ENCODE measurements at regions not wholly inside any gene's neighbourhood (a gene's known extent, or its start where the extent isn't known, plus 50 kb on each side); places are given as distances from the start of the nearest gene placed in this dataset.

- TF ChIP-seq POLR2A (IDR thresholded peaks at IDR 0.05) = no peak
- TF ChIP-seq CTCF (IDR thresholded peaks at IDR 0.05) = no peak
Observed at GRCh38 chr4:119735165-119735651, 106.6 kb upstream of the PDE5A start.
